ENCODE measurements at regions not wholly inside any gene's neighbourhood (a gene's known extent, or its start where the extent isn't known, plus 50 kb on each side); places are given as distances from the start of the nearest gene placed in this dataset.

DNA sequence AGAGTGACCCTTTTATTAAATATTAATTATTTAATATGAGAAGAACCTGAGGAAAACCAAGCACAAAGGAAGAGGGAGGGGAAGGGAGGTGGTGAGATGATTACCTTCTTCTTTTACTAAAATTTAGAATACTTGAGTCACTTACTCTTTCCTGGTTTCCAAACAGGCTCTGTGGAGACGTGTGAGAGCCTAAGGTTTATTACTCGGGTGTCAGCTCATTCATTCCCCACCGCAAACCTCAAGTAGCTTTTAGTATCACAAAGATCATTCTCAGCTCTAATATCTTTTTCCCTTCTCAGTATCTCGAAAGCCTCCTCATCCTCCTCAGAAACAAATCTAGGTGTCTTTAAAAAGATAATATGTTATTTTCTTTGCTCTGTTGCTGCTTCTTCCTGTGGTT, 497.2 kb upstream of the JARID2 start:
- no peak for DNase-seq

DNA sequence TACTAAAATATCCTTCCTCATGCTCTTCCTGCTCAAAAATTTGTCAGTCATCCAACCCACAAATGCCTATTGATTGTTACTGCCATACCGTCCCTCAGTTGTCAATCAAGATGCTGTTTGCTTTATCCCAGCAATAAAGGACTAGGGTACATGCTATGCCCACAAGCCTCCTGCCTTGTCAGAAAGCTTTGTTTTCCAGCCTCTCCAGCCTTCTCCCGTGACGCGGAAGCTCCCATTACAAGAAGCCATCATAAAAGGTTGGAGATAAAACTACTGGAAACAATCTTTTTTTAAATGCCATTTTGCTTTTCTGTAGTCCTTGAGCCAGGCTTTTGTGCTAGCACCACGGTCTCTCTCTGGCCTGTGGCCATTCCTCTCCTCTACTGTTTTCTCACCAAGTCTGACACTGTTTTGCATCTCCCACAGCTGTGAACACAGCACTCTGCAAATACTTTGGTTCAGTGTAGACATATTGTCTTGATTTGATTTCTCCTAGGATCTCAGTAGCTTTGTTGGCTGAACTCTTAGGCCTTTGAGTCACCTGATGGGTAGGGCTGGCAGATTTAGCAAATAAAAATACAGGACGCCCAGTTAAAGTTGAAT, 495.7 kb upstream of the JARID2 start:
- DNase-seq = no peak

DNA sequence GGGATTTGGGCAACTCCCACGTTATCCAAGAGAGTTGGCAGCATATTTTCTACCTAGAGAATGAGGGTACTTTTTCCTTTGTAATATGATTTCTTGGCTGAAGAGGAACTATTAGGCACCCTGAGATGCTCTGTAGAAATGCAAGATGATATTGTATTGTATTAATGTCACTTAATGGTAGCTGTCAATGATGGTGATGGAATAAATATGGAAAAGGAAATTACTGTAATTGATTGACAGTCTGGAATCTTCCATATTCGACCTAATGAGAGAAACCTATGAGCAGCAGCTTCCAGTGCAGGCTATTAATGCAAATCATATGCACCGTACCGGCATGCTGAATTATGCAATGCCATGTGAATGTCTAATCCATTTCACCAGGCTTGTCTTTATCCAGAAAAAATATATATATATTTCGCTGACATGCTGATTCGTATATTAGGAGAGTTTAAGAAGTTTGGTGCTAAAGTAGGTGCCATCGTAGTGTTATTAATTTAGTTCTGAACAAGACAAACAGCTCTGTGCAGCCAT, 494.2 kb upstream of the JARID2 start:
- DNase-seq = no peak

- DNase-seq = no peak
These were observed 490.9 kb upstream of the JARID2 start for GRCh38 chr6:14754751-14755513.

GRCh38 chr6:14756340-14756739, 489.5 kb upstream of the JARID2 start:
- DNase-seq = no peak

- DNase-seq = no peak
These were observed 488.9 kb upstream of the JARID2 start for GRCh38 chr6:14757014-14757413.

DNA sequence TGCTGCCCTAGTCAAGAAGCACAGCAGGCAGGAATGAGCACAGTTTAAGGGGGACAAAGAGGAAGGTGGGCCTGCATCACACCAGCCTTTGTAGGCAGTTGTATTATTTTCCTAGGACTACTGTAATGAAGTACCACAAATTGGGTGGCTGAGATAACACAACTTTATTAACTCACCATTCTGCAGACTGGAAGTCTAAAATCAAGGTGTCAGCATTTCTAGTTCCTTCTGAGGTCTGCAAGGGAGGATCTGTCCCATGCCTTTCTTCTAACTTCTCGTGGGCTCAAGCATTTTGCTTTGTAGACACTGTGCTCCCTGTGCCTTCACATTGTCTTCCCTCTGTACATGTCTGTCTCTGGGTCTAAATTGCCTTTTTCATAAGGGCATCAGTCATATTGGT, 488.5 kb upstream of the JARID2 start:
- no peak for DNase-seq

DNA sequence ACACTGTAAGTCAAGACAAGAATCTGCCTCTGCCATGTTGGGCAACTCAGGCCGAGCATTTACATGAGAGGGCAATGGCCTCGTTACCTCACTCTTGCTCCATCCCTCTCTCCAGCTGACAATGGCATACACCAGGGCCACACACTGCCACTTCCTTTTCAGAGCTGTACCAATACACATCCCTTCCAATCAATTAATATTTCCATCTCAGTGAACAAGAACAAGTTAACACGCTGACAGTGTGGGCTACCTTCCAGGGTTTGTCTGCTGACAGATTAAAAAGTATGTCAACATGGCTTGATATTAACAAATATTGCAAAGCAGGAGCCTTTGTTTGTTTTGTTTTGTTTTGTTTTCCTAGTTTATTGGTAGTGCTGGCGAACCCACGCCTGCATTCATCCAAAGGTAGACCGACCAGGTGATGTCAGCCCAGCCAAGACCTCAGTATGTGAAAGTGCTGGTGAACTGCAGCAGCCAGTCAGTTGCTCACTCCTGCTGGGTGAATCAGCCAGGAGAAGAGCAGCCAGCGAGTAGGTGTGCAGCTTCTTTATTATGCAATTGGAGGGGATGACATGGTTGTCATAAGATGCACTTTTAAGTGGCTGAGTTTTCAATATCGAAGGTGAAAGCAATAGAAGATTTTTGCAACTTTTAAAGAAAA, 487.3 kb upstream of the JARID2 start:
- DNase-seq = peak; percentile 96

- no peak for DNase-seq
These were observed 485.7 kb upstream of the JARID2 start for GRCh38 chr6:14759976-14760672.

- no peak for DNase-seq
These were observed 483.8 kb upstream of the JARID2 start for GRCh38 chr6:14762077-14762476.

DNA sequence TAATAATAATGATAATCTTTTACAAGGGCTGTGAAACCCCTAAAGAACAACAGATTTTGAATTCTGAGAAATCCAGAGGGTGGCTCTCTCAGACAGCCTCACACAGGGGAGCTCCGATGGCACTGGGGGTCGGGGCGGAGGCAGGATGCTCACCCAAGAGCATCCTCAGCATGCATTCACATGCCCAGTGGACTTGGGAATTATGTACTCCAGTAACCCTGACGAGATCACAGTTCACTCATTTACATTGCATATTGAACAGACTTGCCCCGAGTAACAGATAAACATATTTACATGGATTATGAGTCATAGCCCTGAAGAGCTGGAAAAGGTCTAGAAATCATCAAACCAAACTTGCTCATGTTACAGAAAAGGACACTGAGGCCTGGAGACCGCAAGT, 482.7 kb upstream of the JARID2 start:
- DNase-seq = no peak

- no peak for DNase-seq
These were observed 482.3 kb upstream of the JARID2 start for GRCh38 chr6:14763616-14764015.

DNA sequence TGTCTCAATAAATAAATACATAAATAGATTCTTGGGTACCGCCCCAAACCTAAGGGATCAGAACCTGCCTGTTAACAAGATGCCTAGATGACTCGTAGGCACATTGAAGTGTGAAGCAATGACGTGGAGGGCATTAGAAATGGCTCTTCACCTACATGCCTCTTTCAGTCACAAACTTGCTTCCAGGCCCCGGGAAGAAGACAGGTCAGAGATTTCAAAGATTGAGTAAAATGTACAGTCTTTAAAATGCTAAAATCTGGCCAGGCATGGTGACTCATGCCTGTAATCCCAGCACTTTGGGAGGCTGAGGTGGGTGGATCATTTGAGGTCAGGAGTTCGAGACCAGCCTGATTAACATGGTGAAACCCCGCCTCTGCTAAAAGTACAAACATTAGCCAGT, 480.8 kb upstream of the JARID2 start:
- no peak for DNase-seq

DNA sequence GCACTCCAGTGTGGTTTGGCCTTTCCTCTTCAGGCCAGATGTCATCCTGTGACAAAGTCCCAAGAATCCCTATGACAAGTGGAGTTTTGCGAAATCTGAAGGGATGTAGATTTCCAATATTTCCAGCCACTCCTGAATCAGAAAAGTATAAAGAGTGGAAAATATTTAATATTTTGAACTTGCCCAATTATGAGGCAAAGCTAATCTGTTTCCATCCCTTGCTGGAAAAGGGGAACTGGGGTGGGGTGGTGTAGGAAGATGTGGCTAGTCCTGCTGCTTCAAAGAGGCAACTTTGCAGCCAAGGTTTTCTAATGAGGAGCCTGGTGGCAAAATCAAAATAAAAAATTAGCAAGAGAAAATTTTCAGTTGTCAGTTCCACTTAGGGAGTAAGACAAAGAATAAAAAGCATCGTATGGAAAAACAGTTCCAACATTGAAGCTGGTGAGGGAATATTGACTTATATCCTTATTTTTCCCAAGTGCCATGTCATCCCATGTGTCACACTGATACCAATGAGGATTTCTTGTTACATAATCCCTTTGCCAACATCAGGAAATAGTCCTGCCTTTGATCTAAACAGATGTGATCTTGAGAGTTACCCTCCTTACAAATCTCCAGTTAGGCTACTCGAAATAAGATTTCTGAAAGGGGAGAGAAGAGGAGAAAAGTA, 480.0 kb upstream of the JARID2 start:
- DNase-seq = no peak

DNA sequence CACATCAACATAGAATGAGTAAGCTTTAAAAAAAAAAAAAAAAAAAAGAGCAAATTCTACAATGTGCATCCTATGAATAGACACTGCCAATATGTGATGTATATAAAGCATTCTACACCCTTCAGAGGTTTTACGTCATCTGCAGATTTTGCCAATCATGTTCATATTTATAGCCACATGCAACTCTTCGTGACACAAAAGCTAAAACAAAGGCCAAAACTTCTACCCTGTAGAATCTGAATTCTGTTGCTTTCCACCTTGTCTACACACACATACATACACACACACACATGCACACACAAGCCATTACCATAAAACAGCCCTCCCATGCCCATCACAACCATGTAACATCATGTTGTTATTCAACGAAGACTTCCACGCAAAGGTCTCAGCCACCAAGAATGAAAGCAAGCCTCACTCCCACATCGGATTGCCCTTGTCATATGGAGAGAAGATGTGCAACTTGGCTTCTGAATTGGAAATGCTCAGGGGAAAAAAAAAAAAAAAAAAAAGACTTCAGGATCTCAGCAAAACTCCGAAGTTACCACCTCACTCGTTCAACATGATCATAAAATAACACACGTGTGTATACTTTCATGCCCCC, 479.4 kb upstream of the JARID2 start:
- DNase-seq = no peak

GRCh38 chr6:14767226-14767625, 478.6 kb upstream of the JARID2 start:
- no peak for DNase-seq

- DNase-seq = no peak
These were observed 475.8 kb upstream of the JARID2 start for GRCh38 chr6:14770040-14770439.

DNA sequence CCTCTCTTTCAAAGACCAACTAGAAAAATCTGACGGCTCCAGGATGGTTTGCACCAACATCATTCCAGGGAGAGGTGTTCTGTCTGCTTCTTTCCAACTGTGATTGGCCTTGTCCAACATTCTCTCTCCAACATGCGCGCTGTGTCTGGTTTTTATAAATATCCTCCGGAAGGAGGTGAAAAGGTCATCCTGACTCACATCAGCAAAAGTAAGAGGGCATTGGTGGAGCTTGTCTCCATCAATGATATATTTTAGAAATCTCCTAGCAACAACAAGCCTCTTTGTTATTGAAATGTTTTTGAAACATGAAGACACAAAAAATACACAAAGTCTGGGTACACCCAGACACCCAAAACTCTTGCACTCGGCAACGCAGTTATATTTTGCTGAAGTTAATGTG, 475.3 kb upstream of the JARID2 start:
- no peak for DNase-seq

- DNase-seq = no peak
These were observed 474.9 kb upstream of the JARID2 start for GRCh38 chr6:14771016-14771415.

- DNase-seq = no peak
These were observed 473.7 kb upstream of the JARID2 start for GRCh38 chr6:14772188-14772587.

DNA sequence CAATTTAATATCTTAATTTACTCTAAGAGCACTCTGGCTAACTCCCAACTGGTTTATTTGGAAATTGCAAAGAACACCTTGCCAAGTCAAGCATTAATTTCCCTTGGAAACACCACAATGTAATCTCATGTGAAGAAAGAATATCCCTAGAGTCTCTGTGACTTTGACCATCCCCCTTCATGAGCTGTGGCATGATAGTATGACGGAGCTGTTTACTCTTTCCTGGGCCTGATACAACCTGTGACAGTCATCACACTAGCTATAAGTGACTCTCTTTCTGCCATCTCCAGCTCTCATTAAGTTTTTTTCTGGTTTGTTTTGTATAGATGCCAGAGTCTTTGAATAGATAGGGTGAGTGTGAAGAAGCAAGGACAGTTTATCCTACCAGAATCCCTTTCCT, 470.3 kb upstream of the JARID2 start:
- peak; percentile 76 for DNase-seq

DNA sequence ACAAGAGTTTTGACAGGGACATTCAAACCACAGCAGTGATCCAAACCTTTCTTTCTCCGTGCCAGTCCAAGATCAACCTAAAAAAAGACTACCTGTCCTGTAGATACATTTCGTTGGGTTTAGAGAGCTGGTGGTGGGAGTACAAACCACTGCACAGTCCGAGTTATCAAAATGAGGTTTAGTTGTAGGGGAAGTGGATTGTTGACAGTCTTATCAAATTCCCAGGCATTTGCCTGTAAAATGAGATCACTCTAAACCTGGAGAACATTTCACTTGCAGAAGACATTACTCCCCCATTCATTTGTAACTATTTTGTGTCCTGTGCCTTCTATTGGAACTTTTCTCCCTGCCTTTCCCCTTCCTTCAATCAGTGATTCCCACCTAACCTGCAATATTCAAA, 469.6 kb upstream of the JARID2 start:
- DNase-seq = no peak
